Liver (tissue), 8 donors: ENCODE measurements at regions not wholly inside any gene's neighbourhood (a gene's known extent, or its start where the extent isn't known, plus 50 kb on each side); places are given as distances from the start of the nearest gene placed in this dataset.

Experiments used
- DNase-seq: peaks from one replicate; pipeline ENCODE4 v3.0.0-alpha.2; 2017; ENCODE audit warnings: low spot score
- H3K27ac ChIP-seq, 2 donors: one replicate each; pipeline ENCODE4 v1.7.0; 2013; ENCODE audit warnings: inconsistent platforms in 2 of 2, low read length in 2 of 2, control low read depth in 1 of 2, low read depth in 1 of 2, mild to moderate bottlenecking in 1 of 2
- H3K27me3 ChIP-seq, 4 donors: one replicate each; pipeline versions ENCODE4 v1.6.1 to v1.7.0; 2013; ENCODE audit warnings: low read length in 3 of 4, inconsistent platforms in 1 of 4, mild to moderate bottlenecking in 1 of 4, moderate library complexity in 1 of 4; ENCODE audit not compliant: control insufficient read depth in 4 of 4, insufficient read depth in 4 of 4
- H3K36me3 ChIP-seq, 4 donors: one replicate each; pipeline versions ENCODE4 v1.6.1 to v1.7.0; 2013; ENCODE audit warnings: low read length in 3 of 4, mild to moderate bottlenecking in 3 of 4, low read depth in 1 of 4, moderate library complexity in 1 of 4; ENCODE audit not compliant: control insufficient read depth in 4 of 4, insufficient read depth in 3 of 4
- H3K4me1 ChIP-seq, 4 donors: one replicate each; pipeline versions ENCODE4 v1.6.1 to v1.7.0; 2013; ENCODE audit warnings: low read length in 3 of 4, mild to moderate bottlenecking in 3 of 4, moderate library complexity in 1 of 4; ENCODE audit not compliant: control insufficient read depth in 4 of 4, insufficient read depth in 4 of 4
- H3K4me3 ChIP-seq, 3 donors: one replicate each; pipeline versions ENCODE4 v1.6.1 to v1.7.0; 2013; ENCODE audit warnings: low read length in 3 of 3, control low read depth in 1 of 3, low read depth in 1 of 3, mild to moderate bottlenecking in 1 of 3
- H3K9ac ChIP-seq, 2 donors: one replicate each; pipeline ENCODE4 v1.7.0; 2013; ENCODE audit warnings: low read length in 2 of 2, mild to moderate bottlenecking in 2 of 2, moderate library complexity in 2 of 2, control low read depth in 1 of 2, low read depth in 1 of 2
- H3K9me3 ChIP-seq, 4 donors: one replicate each; pipeline versions ENCODE4 v1.6.1 to v1.7.0; 2013; ENCODE audit warnings: low read length in 3 of 4; ENCODE audit not compliant: control insufficient read depth in 4 of 4
- ATF3 ChIP-seq: IDR thresholded peaks from 2 replicates; pipeline ENCODE4 v1.6.1; 2016; ENCODE audit warnings: antibody characterized with exemption
- CTCF ChIP-seq: fragments of 150-350 bp; IDR thresholded peaks from 2 replicates; pipeline ENCODE4 v1.5.1; 2017; ENCODE audit warnings: improper control_type of control experiment, low read depth, low read length; ENCODE audit not compliant: missing input control
- EGR1 ChIP-seq, 2 donors: IDR thresholded peaks; 2 replicates each; pipeline ENCODE4 v1.6.1; 2016 to 2018; ENCODE audit warnings: antibody characterized with exemption in 2 of 2, low read depth in 2 of 2
- FOXA1 ChIP-seq: IDR thresholded peaks from 2 replicates; pipeline ENCODE4 v1.6.1; 2016; ENCODE audit warnings: antibody characterized with exemption
- FOXA2 ChIP-seq: IDR thresholded peaks from 2 replicates; pipeline ENCODE4 v1.6.1; 2016; ENCODE audit warnings: antibody characterized with exemption
- GABPA ChIP-seq, 2 donors: IDR thresholded peaks in 1 of 2; conservative IDR thresholded peaks in 1 of 2; 2 replicates each; pipeline ENCODE4 v1.6.1; 2016; ENCODE audit warnings: antibody characterized with exemption in 2 of 2, mild to moderate bottlenecking in 1 of 2, moderate library complexity in 1 of 2
- HNF4A ChIP-seq, 2 donors: conservative IDR thresholded peaks; 2 replicates each; pipeline ENCODE4 v1.6.1; 2016; ENCODE audit warnings: antibody characterized with exemption in 2 of 2, mild to moderate bottlenecking in 2 of 2
- HNF4G ChIP-seq: IDR thresholded peaks from 2 replicates; pipeline ENCODE4 v1.6.1; 2016; ENCODE audit warnings: antibody characterized with exemption
- JUND ChIP-seq, 2 donors: IDR thresholded peaks; 2 replicates each; pipeline ENCODE4 v1.6.1; 2016; ENCODE audit warnings: antibody characterized with exemption in 2 of 2
- MAX ChIP-seq: IDR thresholded peaks from 2 replicates; pipeline ENCODE4 v1.6.1; 2016; ENCODE audit warnings: antibody characterized with exemption
- NR2F2 ChIP-seq: IDR thresholded peaks from 2 replicates; pipeline ENCODE4 v1.6.1; 2016; ENCODE audit warnings: antibody characterized with exemption
- RAD21 ChIP-seq, 2 donors: IDR thresholded peaks; 2 replicates each; pipeline ENCODE4 v1.6.1; 2016; ENCODE audit warnings: antibody characterized with exemption in 2 of 2, mild to moderate bottlenecking in 2 of 2
- REST ChIP-seq: IDR thresholded peaks from 2 replicates; pipeline ENCODE4 v1.6.1; 2016; ENCODE audit warnings: antibody characterized with exemption, mild to moderate bottlenecking
- RXRA ChIP-seq, 2 donors: IDR thresholded peaks; 2 replicates each; pipeline ENCODE4 v1.6.1; 2017 to 2018; ENCODE audit warnings: antibody characterized with exemption in 2 of 2, mild to moderate bottlenecking in 1 of 2
- SP1 ChIP-seq: IDR thresholded peaks from 2 replicates; pipeline ENCODE4 v1.6.1; 2018; ENCODE audit warnings: antibody characterized with exemption, mild to moderate bottlenecking
- TAF1 ChIP-seq: conservative IDR thresholded peaks from 2 replicates; pipeline ENCODE4 v1.6.1; 2016; ENCODE audit warnings: antibody characterized with exemption, mild to moderate bottlenecking
- YY1 ChIP-seq: IDR thresholded peaks from 2 replicates; pipeline ENCODE4 v1.6.1; 2016; ENCODE audit warnings: antibody characterized with exemption, mild to moderate bottlenecking
- ZBTB33 ChIP-seq: IDR thresholded peaks from 2 replicates; pipeline ENCODE4 v1.6.1; 2016; ENCODE audit warnings: antibody characterized with exemption
- WGBS: extraction: QIAGEN DNeasy Blood & Tissue Kit; methylation state at CpG from one replicate; pipeline ENCODE4 v1.1.7; 2013; 5-methylcytosine and 5-hydroxymethylcytosine counted together
- donor health status: healthy.
- donor health status: healthy.
- donor health status: healthy.
- donor health status: healthy.
- donor health status: healthy.

GRCh38 chr11:37087650-37088572 is 489.9 kb upstream of the RAG2 start:
- no peak overlapping the region for H3K4me3 ChIP-seq
- no peak for TF ChIP-seq RXRA (IDR thresholded peaks at IDR 0.05)
- TF ChIP-seq HNF4A (conservative IDR thresholded peaks at IDR 0.05) = no peak
- TF ChIP-seq GABPA (IDR thresholded peaks at IDR 0.05 in 1 of 2, conservative IDR thresholded peaks at IDR 0.05 in 1 of 2) = no peak
- TF ChIP-seq ZBTB33 = no peak
- TF ChIP-seq EGR1 (IDR thresholded peaks at IDR 0.05; ENCODE audit: low read depth in 2 of 2) = no peak
- no peak for TF ChIP-seq TAF1
- no peak for TF ChIP-seq FOXA1
- TF ChIP-seq REST = no peak
- no peak for TF ChIP-seq SP1
- TF ChIP-seq CTCF = no peak
- no peak for TF ChIP-seq HNF4G
- no peak for TF ChIP-seq ATF3
- no peak for TF ChIP-seq FOXA2
- no peak for TF ChIP-seq RAD21 (IDR thresholded peaks at IDR 0.05)
- TF ChIP-seq JUND (IDR thresholded peaks at IDR 0.05) = no peak
- no peak for TF ChIP-seq YY1
- no peak for TF ChIP-seq MAX
- no peak for TF ChIP-seq NR2F2
- no peak overlapping the region for H3K27ac ChIP-seq
- no peaks in the 10 kb centered on the region for H3K36me3 ChIP-seq
- H3K9ac ChIP-seq = no peak overlapping the region
- 70% methylated on average over 6 of the region's 6 CpGs for WGBS
- H3K27me3 ChIP-seq = no peaks in the 10 kb centered on the region
- no peaks in the 10 kb centered on the region for H3K4me1 ChIP-seq
- DNase-seq = no peak
- no peaks in the 10 kb centered on the region for H3K9me3 ChIP-seq
